HCT116 (cell line): ENCODE measurements at regions not wholly inside any gene's neighbourhood (a gene's known extent, or its start where the extent isn't known, plus 50 kb on each side); places are given as distances from the start of the nearest gene placed in this dataset.

ENCODE experiments used
- ATAC-seq: fragments of 200-7000 bp; cut with Tn5 transposase; 2 replicates; pipeline ENCODE4 v1.9.1; 2020; ENCODE audit warnings: mild to moderate bottlenecking, moderate library complexity
- BruUV-seq: library from RNA; stranded (reverse); fragments of 400-500 nt; replicated peaks from 2 replicates; lab custom pipeline; 2021; lab: Mats Ljungman, UMichigan
- CTCF ChIA-PET: fragments of 300-600 bp; sonication (Branson Sonifier 250); formaldehyde crosslinking; loops from one replicate; lab custom pipeline; 2021; ENCODE audit warnings: antibody characterized with exemption; lab: Charles Lee
- POLR2A ChIA-PET: fragments of 300-600, 350-600 bp; sonication (Branson Sonifier 250); formaldehyde crosslinking; loops from one replicate; lab custom pipeline; 2021; ENCODE audit warnings: antibody characterized with exemption; lab: Charles Lee
- RAD21 ChIA-PET, 2 experiments: fragments of 300-600 bp; sonication (Branson Sonifier 250); formaldehyde crosslinking; loops; one replicate each; lab custom pipeline; 2023; ENCODE audit warnings: low total read pairs in 2 of 2; ENCODE audit not compliant: uncharacterized antibody in 2 of 2, unreplicated experiment in 2 of 2, low non-redundant PET in 1 of 2; lab: Charles Lee
- DNase-seq: peaks from one replicate; pipeline ENCODE4 v3.0.0-alpha.2; 2010; ENCODE audit warnings: low read depth, low spot score
- H2AFZ ChIP-seq: fragments of 200-600 bp; shearing (Covaris generic), sonication (generic); 2 replicates; pipeline ENCODE4 v1.6.1; 2017; ENCODE audit warnings: low read depth, mixed run types, mixed read lengths, antibody characterized with exemption, low read length; ENCODE audit not compliant: poor library complexity, severe bottlenecking
- H3K27ac ChIP-seq: 2 replicates; pipeline ENCODE4 v1.5.1; 2012; ENCODE audit warnings: low read depth, low read length
- H3K27me3 ChIP-seq: fragments of 200-600 bp; sonication (generic); 2 replicates; pipeline ENCODE4 v1.6.1; 2016; ENCODE audit warnings: mixed run types, low read length, mixed read lengths; ENCODE audit not compliant: insufficient read depth
- H3K36me3 ChIP-seq, 2 experiments: fragments of 200-500 bp in 1 of 2; fragments of 200-600 bp in 1 of 2; sonication (Bioruptor generic) in 1 of 2; sonication (generic) in 1 of 2; 2 replicates each; pipeline versions ENCODE4 v1.5.1 to v1.6.1; 2014 to 2016; ENCODE audit warnings: low read length in 2 of 2, inconsistent platforms in 1 of 2, mixed read lengths in 1 of 2, mixed run types in 1 of 2; ENCODE audit not compliant: insufficient read depth in 2 of 2, control insufficient read depth in 1 of 2
- H3K4me1 ChIP-seq, 2 experiments: fragments of 200-600 bp in 1 of 2; sonication (generic) in 1 of 2; 2 replicates each; pipeline versions ENCODE4 v1.5.1 to v1.6.1; 2012 to 2017; ENCODE audit warnings: low read length in 2 of 2, inconsistent platforms in 1 of 2, mild to moderate bottlenecking in 1 of 2, mixed read lengths in 1 of 2, mixed run types in 1 of 2, moderate library complexity in 1 of 2; ENCODE audit not compliant: insufficient read depth in 2 of 2, control insufficient read depth in 1 of 2
- H3K4me2 ChIP-seq: fragments of 200-600 bp; sonication (generic); 2 replicates; pipeline ENCODE4 v1.6.1; 2017; ENCODE audit warnings: mixed run types, low read length, mixed read lengths
- H3K4me3 ChIP-seq, 2 experiments: fragments of 200-600 bp in 1 of 2; sonication (generic) in 1 of 2; replicated peaks in 1 of 2; 2 replicates each; pipeline ENCODE4 v1.5.1; 2011 to 2016; ENCODE audit warnings: low read length in 2 of 2, control low read depth in 1 of 2, low read depth in 1 of 2, mild to moderate bottlenecking in 1 of 2, mixed read lengths in 1 of 2, mixed run types in 1 of 2
- H3K79me2 ChIP-seq: fragments of 200-600 bp; sonication (generic); 2 replicates; pipeline ENCODE4 v1.6.1; 2017; ENCODE audit warnings: mild to moderate bottlenecking, mixed run types, low read length, moderate library complexity, mixed read lengths; ENCODE audit not compliant: insufficient read depth
- H3K9ac ChIP-seq: fragments of 200-600 bp; sonication (generic); 2 replicates; pipeline ENCODE4 v1.6.1; 2016; ENCODE audit warnings: low read length, mixed read lengths
- H3K9me2 ChIP-seq: fragments of 200-600 bp; sonication (generic), shearing (Covaris generic); 2 replicates; pipeline ENCODE4 v1.6.1; 2017; ENCODE audit warnings: mixed run types, mild to moderate bottlenecking, moderate library complexity; ENCODE audit not compliant: insufficient read depth
- H3K9me3 ChIP-seq, 2 experiments: fragments of 200-500 bp in 1 of 2; fragments of 200-600 bp in 1 of 2; sonication (Bioruptor generic) in 1 of 2; sonication (generic) in 1 of 2; 2 replicates each; pipeline ENCODE4 v1.6.1; 2014 to 2017; ENCODE audit warnings: low read length in 2 of 2, mixed read lengths in 2 of 2, inconsistent platforms in 1 of 2, low read depth in 1 of 2, mild to moderate bottlenecking in 1 of 2, mixed run types in 1 of 2, moderate library complexity in 1 of 2; ENCODE audit not compliant: control insufficient read depth in 1 of 2, insufficient read depth in 1 of 2
- H4K20me1 ChIP-seq: fragments of 200-600 bp; sonication (generic), shearing (Covaris generic); 2 replicates; pipeline ENCODE4 v1.6.1; 2017; ENCODE audit warnings: mixed run types, mild to moderate bottlenecking, moderate library complexity; ENCODE audit not compliant: insufficient read depth
- CEBPB ChIP-seq: IDR thresholded peaks from 2 replicates; pipeline ENCODE4 v1.6.1; 2012; ENCODE audit warnings: low read depth
- CTCF ChIP-seq, 3 experiments: fragments of 200-600 bp in 1 of 3; sonication (generic) in 1 of 3; IDR thresholded peaks in 2 of 3; conservative IDR thresholded peaks in 1 of 3; 2 replicates each; pipeline ENCODE4 v1.5.1; 2012 to 2017; ENCODE audit warnings: low read depth in 2 of 3, low read length in 2 of 3, antibody characterized with exemption in 1 of 3, borderline replicate concordance in 1 of 3, control low read depth in 1 of 3, mild to moderate bottlenecking in 1 of 3, mixed read lengths in 1 of 3, mixed run types in 1 of 3, moderate library complexity in 1 of 3; ENCODE audit not compliant: insufficient read depth in 1 of 3
- EGR1 ChIP-seq: IDR thresholded peaks from 2 replicates; pipeline ENCODE4 v1.6.1; 2012; ENCODE audit warnings: low read depth
- EZH2 ChIP-seq: fragments of 200-600 bp; sonication (generic); IDR thresholded peaks from 2 replicates; pipeline ENCODE4 v1.6.1; 2017; ENCODE audit warnings: antibody characterized with exemption, mixed run types
- JUND ChIP-seq: IDR thresholded peaks from 2 replicates; pipeline ENCODE4 v1.6.1; 2012
- POLR2A ChIP-seq: IDR thresholded peaks from 2 replicates; pipeline ENCODE4 v1.7.0; 2011; ENCODE audit warnings: borderline replicate concordance; ENCODE audit not compliant: insufficient read depth, insufficient read length; ENCODE audit errors: extremely low read depth
- RAD21 ChIP-seq: IDR thresholded peaks from 2 replicates; pipeline ENCODE4 v1.6.1; 2012; ENCODE audit warnings: low read depth, mild to moderate bottlenecking
- REST ChIP-seq: IDR thresholded peaks from 2 replicates; pipeline ENCODE4 v1.6.1; 2012; ENCODE audit warnings: low read depth
- SRF ChIP-seq: IDR thresholded peaks from 2 replicates; pipeline ENCODE4 v1.6.1; 2012; ENCODE audit warnings: low read depth
- TCF7L2 ChIP-seq: IDR thresholded peaks from 2 replicates; pipeline ENCODE4 v1.7.0; 2011; ENCODE audit warnings: borderline replicate concordance, inconsistent platforms; ENCODE audit not compliant: insufficient read depth, insufficient read length; ENCODE audit errors: extremely low read depth
- ZFX ChIP-seq: fragments of 450-650 bp; IDR thresholded peaks from 2 replicates; pipeline ENCODE4 v1.6.1; 2017
- intact Hi-C: fragments of 100-400 bp; cut with micrococcal nuclease; formaldehyde crosslinking; loops from 2 replicates; pipeline ENCODE4 v1.10.0; 2022

- H3K79me2 ChIP-seq, result no peaks in the 10 kb centered on the region
- ChIA-PET CTCF (no interaction called here), POLR2A (no interaction called here), RAD21 (no interaction called here)
- TF ChIP-seq TCF7L2, result no peak
- TF ChIP-seq CTCF (IDR thresholded peaks at IDR 0.05 in 2 of 3, conservative IDR thresholded peaks at IDR 0.05 in 1 of 3; ENCODE audit: borderline replicate concordance in 1 of 3, insufficient read depth in 1 of 3, low read depth in 2 of 3, low read length in 2 of 3), result no peak
- no peak for TF ChIP-seq CEBPB
- no peak for TF ChIP-seq REST
- TF ChIP-seq EZH2, result no peak
- no peak for TF ChIP-seq RAD21
- TF ChIP-seq EGR1, result no peak
- no peak for TF ChIP-seq ZFX
- TF ChIP-seq SRF, result no peak
- TF ChIP-seq POLR2A, result no peak
- TF ChIP-seq JUND, result no peak
- no peaks in the 10 kb centered on the region for H3K4me1 ChIP-seq
- BruUV-seq, result no TSS peak
- no peaks in the 10 kb centered on the region for H3K36me3 ChIP-seq
- DNase-seq (no peak), ATAC-seq (no peak)
- no peaks in the 10 kb centered on the region for H3K9me3 ChIP-seq
- no peak overlapping the region for H2AFZ ChIP-seq
- H3K4me3 ChIP-seq, result no peak overlapping the region
- H3K9me2 ChIP-seq, result no peaks in the 10 kb centered on the region
- H3K27me3 ChIP-seq, result peaks cover 58% of the 10 kb centered on the region
- H4K20me1 ChIP-seq, result no peaks in the 10 kb centered on the region
- H3K9ac ChIP-seq, result no peak overlapping the region
- no peak overlapping the region for H3K27ac ChIP-seq
- intact Hi-C loops, result no loop called here
- H3K4me2 ChIP-seq, result no peak overlapping the region
Measured at GRCh38 chr20:24791953-24792352, 157.1 kb upstream of the CST7 start.
